HG02943 (cell line): ENCODE measurements at regions not wholly inside any gene's neighbourhood (a gene's known extent, or its start where the extent isn't known, plus 50 kb on each side); places are given as distances from the start of the nearest gene placed in this dataset.
A peak's percentile ranks its signal among the peaks of the same experiment; 100 is the strongest.
"Not testable (repeated sequence)": the region's sequence is repeated elsewhere in the genome, so short reads cannot be mapped to it uniquely, and the experiment has no call there.

ENCODE experiments used
- ATAC-seq: cut with Tn5 transposase; IDR thresholded peaks from one replicate; pipeline ENCODE4 v1.9.1; 2021; ENCODE audit warnings: mild to moderate bottlenecking, low read depth, moderate library complexity; ENCODE audit not compliant: unreplicated experiment

GRCh38 chr1:101185421-101185820 is 51.4 kb upstream of the S1PR1 start:
- ATAC-seq = no peak

GRCh38 chr1:101183388-101183699 is 53.5 kb upstream of the S1PR1 start:
- no peak for ATAC-seq

- ATAC-seq = no peak
Measured at GRCh38 chr1:101182627-101183387, 54.0 kb upstream of the S1PR1 start.

- ATAC-seq = no peak
Measured at GRCh38 chr1:101181930-101182329, 54.9 kb upstream of the S1PR1 start.

- peak; percentile 89 for ATAC-seq
Measured at GRCh38 chr1:101178688-101179491, 57.9 kb upstream of the S1PR1 start.

- ATAC-seq = no peak
Measured at GRCh38 chr1:101178341-101178687, 58.5 kb upstream of the S1PR1 start.

- no peak for ATAC-seq
Measured at GRCh38 chr1:101175886-101176285, 60.9 kb upstream of the S1PR1 start.

- ATAC-seq = no peak
Measured at GRCh38 chr1:101175466-101175865, 61.4 kb upstream of the S1PR1 start.

- ATAC-seq = no peak
Measured at GRCh38 chr1:101174722-101175121, 62.1 kb upstream of the S1PR1 start.

- ATAC-seq = not testable (repeated sequence)
Measured at GRCh38 chr1:101174298-101174697, 62.5 kb upstream of the S1PR1 start.

GRCh38 chr1:101170506-101171050 is 66.2 kb upstream of the S1PR1 start:
- ATAC-seq = no peak

- ATAC-seq = no peak
Measured at GRCh38 chr1:101167891-101168290, 68.9 kb upstream of the S1PR1 start.

- ATAC-seq = no peak
Measured at GRCh38 chr1:101166583-101167120, 70.2 kb upstream of the S1PR1 start.

GRCh38 chr1:101165954-101166353 is 70.9 kb upstream of the S1PR1 start:
- ATAC-seq = no peak

GRCh38 chr1:101165532-101165931 is 71.3 kb upstream of the S1PR1 start:
- no peak for ATAC-seq

GRCh38 chr1:101164776-101165175 is 72.0 kb upstream of the S1PR1 start:
- ATAC-seq = no peak

GRCh38 chr1:101162736-101163735 is 73.8 kb upstream of the S1PR1 start:
- no peak for ATAC-seq

GRCh38 chr1:101162300-101162699 is 74.5 kb upstream of the S1PR1 start:
- ATAC-seq = no peak

GRCh38 chr1:101161619-101162018 is 75.2 kb upstream of the S1PR1 start:
- no peak for ATAC-seq

- peak; percentile 61 for ATAC-seq
Measured at GRCh38 chr1:101158424-101158823, 78.4 kb upstream of the S1PR1 start.
